Middle frontal gyrus (tissue), 1 donor: ENCODE measurements at regions not wholly inside any gene's neighbourhood (a gene's known extent, or its start where the extent isn't known, plus 50 kb on each side); places are given as distances from the start of the nearest gene placed in this dataset.

Experiments used
- DNase-seq: peaks from one replicate; pipeline ENCODE4 v3.0.0-alpha.2; 2015; ENCODE audit warnings: low spot score; ENCODE audit errors: extremely low spot score

DNA sequence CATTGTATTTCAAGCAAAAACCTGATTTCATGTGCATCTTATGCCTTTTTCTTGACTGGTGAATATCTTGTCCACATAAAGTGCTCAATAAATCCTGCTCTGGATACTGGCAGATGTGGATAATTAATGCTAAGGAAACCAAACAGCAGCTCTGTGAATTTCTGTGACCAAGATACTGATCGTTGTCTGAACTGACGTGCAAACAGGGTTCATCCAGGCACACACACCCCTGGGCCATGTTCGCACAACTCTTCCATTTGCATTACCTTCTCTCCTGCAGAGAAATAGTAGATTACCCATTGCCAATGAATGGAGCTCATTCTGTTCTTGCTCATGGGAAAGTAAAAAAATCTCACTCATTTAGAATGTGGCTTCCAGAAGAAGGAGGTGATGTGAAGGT lies 316.2 kb upstream of the TRIB2 start:
- no peak for DNase-seq

DNA sequence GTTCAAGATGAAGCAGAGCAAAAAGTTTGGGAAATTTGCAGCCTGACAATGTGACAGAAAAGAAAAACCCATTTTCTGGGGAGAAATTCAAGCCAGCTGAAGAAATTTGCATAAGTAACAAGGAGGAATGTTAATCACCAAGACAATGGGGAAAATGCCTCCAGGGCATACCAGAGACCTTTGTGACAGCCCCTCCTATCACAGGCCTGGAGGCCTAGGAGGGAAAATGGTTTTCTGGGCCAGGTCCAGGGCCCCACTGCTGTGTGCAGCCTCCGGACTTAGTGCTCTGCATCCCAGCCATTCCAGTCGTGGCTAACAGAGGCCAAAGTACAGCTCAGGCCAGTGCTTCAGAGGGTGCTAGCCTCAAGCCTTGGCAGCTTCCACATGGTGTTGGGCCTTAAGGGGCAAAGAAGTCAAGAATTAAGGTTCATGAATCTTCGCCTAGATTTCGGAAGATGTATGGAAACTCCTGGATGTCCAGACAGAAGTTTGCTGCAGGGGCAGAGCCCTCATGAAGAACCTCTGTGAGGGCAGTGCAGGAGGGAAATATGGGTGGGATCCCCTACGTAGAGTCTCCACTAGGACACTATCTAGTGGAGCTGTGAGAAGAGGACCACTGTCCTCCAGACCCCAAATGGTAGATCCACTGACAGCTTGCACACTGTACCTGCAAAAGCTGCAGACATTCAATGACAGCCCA lies 314.1 kb upstream of the TRIB2 start:
- DNase-seq = no peak

DNA sequence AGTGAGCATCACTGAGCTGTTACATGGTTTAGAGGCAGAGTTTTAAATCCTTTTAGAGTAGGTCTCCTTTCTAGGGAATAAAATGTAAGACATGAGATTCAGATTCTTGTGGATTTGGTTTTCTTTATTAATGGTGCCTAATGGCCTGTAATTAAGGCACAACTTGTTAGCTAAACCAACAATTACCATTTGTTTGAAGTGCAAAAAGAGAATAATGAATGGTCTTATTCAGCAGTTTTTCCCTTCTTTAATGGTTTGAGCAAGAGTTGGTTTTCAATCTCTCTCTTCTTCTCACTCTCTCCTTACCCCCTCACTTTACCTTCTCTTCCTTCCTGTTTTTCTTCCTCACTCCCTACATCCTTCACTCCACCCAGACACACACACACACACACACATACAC lies 312.2 kb upstream of the TRIB2 start:
- no peak for DNase-seq

DNA sequence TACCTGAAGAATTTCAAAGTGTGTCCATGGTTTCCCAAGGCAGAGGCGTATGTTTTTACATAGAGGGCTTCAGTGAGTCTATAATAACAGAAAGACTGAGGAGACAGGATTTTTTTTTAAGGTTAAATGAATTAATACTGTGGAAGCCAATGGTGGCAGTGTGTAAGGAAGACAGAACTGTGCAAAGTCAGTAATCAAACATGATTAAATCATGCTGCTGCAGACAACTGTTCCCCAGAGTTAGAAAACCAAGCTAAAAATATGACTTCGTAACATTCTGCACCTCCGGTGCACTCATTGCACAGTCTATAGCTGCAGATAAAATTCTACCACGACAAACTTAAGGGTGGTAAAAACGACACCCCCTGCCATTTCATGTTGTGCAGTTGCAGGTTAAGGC lies 309.6 kb upstream of the TRIB2 start:
- no peak for DNase-seq

DNA sequence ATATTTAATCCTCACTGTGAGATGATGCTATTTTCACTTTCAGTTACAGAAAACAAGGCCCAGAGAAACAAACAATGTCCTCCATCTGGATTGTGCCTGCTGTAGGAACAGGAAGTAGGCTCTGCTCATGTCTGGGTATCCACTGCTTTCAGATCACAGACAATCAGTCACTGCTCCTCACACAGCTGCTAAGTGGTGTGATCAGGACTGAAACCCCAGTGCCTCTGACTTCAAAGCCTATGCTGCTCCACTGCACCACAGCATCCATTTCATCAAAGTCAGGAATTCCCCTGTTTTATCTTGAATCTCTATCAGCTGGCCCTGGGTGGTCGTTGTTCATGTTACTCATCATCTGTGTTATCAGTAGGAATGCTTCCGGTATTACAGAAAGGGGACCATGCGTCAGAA lies 303.8 kb upstream of the TRIB2 start:
- no peak for DNase-seq

DNA sequence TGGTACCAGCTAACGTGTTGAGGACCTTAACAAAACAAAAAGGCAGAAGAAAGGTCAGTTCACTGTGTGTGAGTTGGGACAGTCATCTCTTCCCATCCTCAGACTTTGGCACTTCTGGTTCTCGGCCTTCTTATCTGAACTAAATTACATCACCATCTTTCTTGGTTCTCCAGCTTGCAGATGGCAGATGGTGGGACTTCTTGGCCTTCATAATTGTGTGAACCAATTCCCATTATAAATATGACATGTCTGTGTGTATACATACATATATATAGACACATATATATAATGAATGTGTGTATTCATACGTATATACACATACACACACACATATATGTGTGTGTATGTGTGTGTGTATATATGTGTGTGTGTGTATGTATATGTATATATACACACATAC lies 301.2 kb upstream of the TRIB2 start:
- no peak for DNase-seq

DNA sequence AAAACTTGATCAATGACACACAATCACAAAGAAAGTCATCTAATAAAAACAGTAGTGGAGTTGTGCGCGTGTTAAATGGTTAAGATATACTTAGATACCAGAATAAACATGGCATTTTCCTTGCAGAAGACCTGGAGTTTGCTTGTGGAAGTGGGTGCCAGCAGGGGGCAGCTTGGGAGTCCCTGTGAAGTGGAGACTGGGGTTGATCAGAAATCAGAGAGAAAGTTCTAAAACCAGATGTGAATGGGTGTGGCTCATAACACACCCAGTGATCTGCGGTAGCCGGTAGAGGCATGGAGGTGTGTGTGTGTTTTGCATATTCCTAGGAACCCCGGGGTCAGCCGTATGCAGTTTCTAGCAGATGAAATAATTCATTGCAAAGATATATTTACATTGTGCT lies 300.1 kb upstream of the TRIB2 start:
- no peak for DNase-seq

DNA sequence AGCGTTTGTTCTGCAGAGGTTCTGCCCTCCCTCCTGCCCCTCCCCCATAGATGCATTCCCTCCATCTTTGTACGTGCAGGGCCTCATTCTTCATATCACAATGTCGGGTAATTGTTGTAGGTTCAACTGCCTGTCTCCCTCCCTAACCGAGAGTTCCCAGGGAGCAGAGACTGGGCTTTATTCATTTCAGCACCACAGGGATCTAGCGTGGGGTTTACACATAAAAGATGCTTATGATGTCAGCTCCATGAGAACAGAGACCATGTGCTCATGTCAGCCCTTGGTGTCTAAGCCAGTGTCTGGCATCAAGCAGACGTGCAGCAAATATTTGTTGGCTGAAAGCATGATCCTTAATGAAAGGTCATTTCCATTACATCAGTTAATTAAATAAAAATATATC lies 298.9 kb upstream of the TRIB2 start:
- no peak for DNase-seq

DNA sequence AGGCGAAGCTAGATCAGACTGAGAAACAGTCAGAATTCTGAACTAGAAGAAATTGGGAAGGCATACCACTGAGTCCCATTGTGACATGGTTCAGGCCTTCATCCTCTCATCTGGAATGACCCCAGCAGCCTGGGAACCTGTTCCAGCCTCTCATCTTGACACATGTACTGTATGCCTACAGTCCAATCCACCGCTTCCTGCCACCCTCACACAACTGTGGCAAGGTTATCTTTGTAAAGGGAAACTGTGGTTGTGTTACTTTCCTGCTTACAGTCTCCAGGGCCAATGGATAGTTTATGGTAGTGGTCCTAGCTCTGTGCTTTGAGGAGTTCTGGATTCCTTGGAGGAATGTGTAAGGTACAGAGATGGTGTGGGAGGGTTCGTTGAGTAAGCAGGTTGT lies 296.9 kb upstream of the TRIB2 start:
- no peak for DNase-seq

DNA sequence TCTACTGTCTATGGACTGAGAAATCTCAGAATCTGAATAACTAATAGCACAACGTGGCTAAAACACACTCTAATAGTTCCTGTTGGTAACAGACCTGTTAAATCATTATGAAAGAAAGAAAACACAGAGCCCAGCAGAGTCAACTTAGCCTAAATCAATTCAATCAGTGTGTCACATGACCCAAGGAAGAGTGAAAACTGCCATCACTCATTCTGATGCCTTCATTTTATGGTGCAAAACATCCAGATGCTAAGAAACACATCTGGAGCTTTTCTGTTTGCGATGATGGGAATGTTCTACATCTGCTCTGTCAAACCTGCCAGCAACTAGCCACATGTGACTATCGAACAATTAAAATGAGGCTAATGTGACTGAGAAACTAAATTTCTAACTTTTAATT lies 295.7 kb upstream of the TRIB2 start:
- DNase-seq = no peak

DNA sequence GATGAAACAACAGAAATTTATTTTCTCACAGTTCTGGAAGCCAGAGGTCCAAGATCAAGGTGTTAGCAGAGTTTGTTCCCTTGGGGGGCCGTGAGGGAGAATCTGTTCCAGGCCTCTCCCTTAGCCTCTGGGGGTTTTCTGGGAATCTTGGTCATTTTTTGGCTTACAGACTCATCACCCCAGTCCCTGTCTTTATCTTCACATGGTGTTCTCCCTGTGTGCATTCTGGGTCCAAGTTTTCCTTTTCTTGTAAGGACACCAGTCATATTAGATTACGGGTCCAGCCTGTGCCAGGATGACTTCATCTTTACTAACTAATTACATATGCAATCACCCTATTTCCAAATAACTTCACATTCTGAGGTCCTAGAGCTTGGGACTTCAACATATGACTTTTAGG lies 292.5 kb upstream of the TRIB2 start:
- no peak for DNase-seq

DNA sequence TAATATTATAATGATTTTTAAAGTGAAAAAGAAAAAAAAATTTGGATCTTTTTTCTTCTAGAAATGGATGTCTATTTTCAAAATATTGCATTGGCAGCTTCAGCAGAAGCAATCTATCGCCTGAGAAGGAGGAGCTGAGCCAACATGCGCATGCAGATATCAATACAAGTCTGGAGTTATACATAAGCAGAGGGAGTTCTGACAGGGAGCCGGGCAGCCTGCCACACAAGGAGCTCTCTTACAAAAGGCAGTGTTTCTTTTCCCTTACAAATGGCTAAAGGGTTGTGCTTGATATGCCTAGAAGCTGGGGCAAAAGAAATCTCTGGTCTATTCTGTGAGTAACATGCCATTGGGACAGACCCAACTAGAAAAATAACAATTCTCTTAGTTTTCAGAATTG lies 291.9 kb upstream of the TRIB2 start:
- no peak for DNase-seq

DNA sequence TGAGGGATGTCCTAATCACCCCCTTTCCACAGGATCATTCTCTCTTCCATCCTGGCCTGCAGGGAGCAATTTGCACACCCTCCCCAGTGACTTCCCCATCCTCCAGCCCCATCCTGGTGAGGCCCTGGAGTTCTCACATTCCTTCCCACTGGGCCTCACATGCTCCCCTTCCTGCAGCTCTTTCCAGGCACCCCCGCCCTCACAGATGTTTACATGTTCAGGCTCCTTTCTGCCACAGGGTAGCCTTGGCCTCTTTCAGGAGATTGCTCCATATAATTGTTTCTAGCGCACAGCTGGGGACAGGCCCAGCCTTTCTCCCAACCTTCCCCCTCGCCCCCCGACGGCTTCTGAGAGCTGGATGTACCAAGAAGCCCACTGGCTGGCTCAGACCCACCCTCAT lies 288.4 kb upstream of the TRIB2 start:
- no peak for DNase-seq

DNA sequence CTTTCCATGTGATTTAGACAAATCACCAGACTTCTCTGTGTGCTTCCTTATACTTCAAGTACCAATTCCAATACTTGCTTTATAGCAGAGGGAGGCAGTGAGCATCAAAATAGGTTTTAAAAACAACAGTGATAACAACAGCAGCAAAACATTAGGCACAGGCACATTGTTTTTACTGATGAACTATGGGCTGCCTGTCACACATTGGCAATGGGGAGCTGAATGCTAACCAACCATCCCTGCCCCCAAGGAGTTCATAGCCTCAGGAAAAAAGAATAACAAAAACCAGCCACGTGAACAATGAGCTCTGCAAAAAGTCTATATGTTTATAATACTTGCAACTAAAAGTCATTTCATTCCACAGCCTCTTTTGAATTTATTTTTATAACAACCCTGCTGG lies 287.9 kb upstream of the TRIB2 start:
- DNase-seq = no peak

DNA sequence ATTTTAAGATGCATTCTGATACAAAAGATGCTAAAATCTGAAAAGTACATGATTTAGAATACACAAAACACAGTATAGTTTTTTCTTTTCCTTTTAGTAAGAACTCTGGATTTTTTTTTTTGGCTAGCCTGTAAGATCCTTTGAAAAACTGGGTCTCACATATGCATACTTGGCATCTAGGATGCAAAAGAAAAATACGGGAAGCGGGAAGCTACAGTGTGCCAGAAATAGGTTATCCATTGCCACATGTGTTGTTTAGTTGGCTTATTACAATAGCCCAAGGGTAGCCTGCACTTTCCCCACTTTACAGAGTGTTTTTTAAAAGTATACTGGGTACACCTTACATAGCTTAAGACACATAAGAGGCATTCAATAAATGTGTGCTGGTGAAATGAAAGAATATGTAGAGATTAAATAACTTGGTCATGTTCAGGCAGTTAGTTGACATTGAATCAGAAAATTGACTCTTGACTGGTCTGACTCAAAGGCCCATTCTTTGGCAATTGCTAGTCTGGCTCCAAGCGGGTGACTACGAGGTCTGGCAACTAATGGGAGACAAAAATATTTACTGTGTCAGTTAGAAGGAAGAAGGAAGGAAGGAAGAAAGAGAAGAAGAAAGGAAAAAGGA lies 286.8 kb upstream of the TRIB2 start:
- no peak for DNase-seq

DNA sequence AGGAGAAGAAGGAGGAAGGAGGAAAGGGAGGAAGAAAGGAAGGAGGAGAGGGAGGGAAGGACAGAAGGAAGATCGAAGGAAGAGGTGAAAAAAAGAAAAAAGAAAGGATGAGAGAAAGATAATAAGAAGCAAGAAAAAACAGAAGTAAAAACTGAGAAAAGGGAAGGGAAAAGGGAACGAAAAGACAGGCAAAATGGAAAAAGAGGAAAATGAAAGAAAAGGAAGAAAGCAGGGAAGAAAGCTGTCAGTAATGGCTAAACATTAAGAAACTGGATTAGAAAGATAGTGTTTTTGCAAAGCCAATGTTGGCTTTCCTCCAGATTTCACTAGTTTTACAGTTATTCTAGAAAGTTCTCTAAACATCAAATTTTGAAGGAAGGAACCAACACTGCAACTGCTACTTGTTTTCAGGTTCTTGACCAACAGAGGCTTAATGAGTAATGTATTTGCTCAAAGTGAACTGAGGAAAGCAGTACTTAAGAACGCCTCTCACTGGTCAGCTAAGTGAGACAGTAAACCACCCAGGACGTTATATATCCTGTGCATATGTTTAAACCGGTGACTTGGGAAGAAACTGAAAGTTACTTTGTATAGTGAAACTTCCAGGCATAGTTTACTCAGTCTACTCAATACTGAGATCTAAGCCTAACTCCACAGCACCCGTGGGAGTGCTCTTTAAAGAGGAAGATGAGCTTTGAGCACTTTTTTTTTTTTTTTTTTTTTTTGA lies 286.2 kb upstream of the TRIB2 start:
- no peak for DNase-seq

DNA sequence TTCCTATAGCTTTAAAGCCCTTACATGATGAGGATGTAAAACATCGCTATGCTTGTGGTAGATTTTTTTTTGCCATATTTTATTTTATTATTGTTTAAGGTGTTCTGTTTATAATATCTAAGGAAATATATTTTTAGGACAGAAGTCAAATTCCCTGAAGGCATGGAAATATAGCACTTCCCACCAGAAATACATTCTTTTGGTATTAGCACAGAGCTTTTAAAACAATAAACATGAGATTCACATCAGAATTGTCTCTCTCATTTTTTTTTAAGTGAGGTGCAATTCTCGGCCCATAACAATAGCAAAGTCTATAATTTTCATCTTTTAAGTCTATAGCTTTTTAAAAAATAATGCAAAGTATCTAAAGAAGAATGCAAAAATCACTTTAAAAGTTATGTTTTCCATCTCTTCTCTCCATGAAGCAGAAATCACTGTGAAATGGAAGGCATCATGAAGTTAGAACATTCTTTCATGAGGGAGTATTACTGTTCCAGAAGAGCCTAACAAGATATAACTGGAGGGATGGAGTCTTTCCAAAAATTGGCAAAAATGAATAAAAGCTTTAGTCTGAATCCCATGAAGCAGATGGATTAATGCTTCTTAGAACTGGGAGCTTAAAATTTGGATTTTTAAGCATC lies 283.6 kb upstream of the TRIB2 start:
- no peak for DNase-seq

DNA sequence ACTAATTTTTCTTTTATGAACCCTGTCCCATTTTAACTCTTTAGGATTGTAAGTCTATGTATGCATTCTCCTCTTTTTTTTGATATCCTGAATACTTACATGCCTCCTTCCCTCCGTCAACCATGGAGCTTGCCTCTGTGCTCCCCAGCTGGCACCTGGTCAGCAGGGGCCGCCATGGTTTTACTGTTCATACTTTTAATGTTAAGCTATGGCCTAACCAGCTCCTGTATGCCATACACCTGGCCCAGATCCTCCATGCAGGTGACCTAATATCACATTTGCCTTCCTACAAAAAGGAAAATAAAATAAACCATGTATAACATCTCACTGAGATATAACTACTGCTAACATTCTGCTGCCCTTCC lies 283.1 kb upstream of the TRIB2 start:
- no peak for DNase-seq

DNA sequence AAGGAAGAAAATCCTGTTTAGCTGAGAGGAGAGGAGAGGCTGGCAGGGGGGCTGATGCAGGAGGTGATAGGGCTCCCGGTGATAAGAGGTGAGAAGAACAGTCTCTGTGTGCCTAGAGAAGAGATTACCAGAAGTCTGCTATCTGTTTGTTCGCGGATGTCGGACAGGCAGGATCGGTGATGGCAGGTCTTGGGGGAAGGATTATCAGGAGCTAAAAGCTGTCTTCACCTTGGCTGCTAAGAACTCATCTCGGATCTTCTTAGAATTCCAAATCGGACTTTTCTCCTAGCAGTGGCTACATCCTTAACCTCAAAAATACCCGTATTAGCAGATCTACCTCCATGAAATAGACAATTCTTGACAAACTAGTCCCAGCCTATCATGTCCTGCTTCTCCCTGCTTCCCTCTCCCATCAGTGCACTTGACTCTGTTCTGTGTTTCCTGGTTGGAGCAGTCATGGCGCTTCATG lies 282.1 kb upstream of the TRIB2 start:
- DNase-seq = no peak

DNA sequence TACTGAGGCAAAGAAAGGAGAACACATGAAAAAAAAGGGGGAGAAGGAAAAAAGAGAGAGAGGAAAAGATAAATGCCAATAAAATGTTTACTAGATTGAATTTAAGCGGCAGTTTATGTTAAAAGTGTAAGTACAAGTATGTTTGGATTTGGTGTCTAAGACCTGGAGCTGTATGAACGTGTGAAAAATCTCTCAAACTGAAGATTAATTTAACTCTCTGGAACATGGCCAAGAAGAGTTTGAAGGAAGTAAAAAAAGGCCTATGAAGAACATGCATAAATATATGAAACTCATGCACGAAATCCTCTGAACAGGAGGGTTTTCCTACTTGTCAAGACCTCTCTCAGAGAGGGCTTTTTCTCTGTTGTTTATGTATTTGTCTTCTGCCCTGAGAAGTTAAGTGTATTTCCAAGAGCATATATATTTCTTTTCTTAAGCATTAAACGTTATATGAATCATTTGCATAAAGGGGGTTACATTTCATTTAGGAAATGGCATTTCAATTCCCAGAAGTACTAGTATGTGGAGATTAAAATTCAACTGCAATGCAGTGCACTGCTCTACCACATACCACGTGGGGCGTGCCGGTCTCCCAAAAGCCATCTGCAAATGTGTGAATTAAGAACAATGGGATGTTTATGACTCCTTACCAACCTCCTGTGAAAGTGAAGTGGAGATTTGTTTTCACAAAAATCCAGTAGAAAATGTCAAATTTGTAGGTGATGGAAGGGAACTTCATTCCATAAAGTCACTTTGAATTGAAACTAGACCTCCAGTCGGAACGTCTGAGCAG lies 281.1 kb upstream of the TRIB2 start:
- no peak for DNase-seq

DNA sequence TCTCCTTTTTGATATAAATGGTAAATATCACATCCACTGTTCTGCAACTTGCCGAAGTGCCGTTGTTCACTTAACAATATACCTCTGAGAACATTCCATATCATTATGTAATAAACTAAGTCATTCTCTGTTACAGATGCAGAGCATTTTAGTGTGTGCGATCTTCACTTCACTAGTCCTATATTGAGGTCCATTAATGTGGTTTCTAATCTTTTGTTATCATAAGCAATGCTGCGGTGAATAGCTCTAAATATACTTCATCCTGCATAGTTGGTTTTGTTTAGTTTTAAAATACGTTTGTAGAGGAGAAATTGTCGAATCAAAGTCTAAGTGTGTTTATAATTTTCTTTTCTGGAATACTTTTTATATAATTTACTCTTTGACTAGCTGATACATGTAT lies 280.3 kb upstream of the TRIB2 start:
- no peak for DNase-seq
